Rectal smooth muscle tissue (tissue), 1 donor: ENCODE measurements at regions not wholly inside any gene's neighbourhood (a gene's known extent, or its start where the extent isn't known, plus 50 kb on each side); places are given as distances from the start of the nearest gene placed in this dataset.
"Not testable (repeated sequence)": the region's sequence is repeated elsewhere in the genome, so short reads cannot be mapped to it uniquely, and the experiment has no call there.

ENCODE experiments used
- H3K27ac ChIP-seq: one replicate; pipeline ENCODE4 v1.7.0; 2013; ENCODE audit warnings: low read depth, low read length, inconsistent platforms
- H3K27me3 ChIP-seq: one replicate; pipeline ENCODE4 v1.7.0; 2013; ENCODE audit warnings: low read length; ENCODE audit not compliant: control insufficient read depth, insufficient read depth
- H3K36me3 ChIP-seq: one replicate; pipeline ENCODE4 v1.7.0; 2013; ENCODE audit warnings: low read length; ENCODE audit not compliant: control insufficient read depth, insufficient read depth
- H3K4me1 ChIP-seq: one replicate; pipeline ENCODE4 v1.7.0; 2013; ENCODE audit warnings: low read length; ENCODE audit not compliant: control insufficient read depth, insufficient read depth
- H3K4me3 ChIP-seq: one replicate; pipeline ENCODE4 v1.7.0; 2013; ENCODE audit warnings: low read length
- H3K9ac ChIP-seq: one replicate; pipeline ENCODE4 v1.7.0; 2013; ENCODE audit warnings: low read length

DNA sequence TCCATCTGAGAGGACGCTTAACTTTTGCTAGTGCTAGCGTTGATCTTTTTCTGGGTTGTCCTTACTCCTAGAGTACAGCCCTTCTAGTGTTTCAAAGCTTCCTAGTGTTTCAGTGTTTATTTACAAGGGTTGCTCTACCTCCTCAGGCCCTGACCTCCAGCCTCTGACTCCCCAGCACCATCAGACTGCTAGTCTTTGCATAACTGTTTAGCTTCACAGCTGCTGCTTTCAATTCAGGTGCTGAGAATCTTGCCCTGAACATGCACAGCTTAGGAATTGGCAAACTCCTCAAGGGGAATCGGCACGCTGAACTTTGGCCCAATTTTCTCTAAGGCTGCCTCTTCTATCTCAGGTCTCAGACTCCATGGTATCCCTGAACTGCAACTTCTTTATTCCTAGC lies 52.9 kb downstream of the OR52B4 start:
- H3K27me3 ChIP-seq, H3K4me1 ChIP-seq, H3K4me3 ChIP-seq, H3K36me3 ChIP-seq, H3K27ac ChIP-seq, H3K9ac ChIP-seq: not testable (repeated sequence)

DNA sequence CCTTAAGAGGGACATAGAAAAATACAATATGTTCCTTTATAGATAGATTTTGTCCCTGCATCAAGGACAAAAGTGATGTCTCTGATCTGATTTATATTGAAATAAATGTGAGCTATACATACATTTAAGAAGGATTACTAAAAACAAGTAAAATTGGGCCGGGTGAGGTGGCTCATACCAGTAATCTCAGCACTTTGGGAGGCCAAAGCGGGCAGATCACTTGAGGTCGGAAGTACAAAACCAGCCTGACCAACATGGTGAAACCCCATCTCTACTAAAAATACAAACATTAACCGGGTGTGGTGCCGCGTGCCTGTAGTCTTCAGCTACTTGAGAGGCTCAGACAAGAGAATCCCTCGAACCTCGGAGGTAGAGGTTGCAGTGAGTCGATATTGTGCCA lies 91.0 kb downstream of the OR52B4 start:
- H3K27me3 ChIP-seq, H3K36me3 ChIP-seq, H3K9ac ChIP-seq, H3K4me1 ChIP-seq, H3K4me3 ChIP-seq, H3K27ac ChIP-seq: not testable (repeated sequence)

DNA sequence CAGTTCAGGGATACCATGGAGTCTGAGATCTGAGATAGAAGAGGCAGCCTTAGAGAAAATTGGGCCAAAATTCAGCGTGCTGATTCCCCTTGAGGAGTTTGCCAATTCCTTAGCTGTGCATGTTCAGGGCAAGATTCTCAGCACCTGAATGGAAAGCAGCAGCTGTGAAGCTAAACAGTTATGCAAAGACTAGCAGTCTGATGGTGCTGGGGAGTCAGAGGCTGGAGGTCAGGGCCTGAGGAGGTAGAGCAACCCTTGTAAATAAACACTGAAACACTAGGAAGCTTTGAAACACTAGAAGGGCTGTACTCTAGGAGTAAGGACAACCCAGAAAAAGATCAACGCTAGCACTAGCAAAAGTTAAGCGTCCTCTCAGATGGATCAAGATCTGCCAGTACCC lies 117.1 kb downstream of the OR52B4 start:
- not testable (repeated sequence) for H3K4me1 ChIP-seq, H3K4me3 ChIP-seq, H3K36me3 ChIP-seq, H3K27ac ChIP-seq, H3K9ac ChIP-seq, H3K27me3 ChIP-seq

GRCh38 chr11:4249475-4249874 lies 118.7 kb downstream of the OR52B4 start:
- not testable (repeated sequence) for H3K36me3 ChIP-seq, H3K4me3 ChIP-seq, H3K27ac ChIP-seq, H3K4me1 ChIP-seq, H3K9ac ChIP-seq, H3K27me3 ChIP-seq

DNA sequence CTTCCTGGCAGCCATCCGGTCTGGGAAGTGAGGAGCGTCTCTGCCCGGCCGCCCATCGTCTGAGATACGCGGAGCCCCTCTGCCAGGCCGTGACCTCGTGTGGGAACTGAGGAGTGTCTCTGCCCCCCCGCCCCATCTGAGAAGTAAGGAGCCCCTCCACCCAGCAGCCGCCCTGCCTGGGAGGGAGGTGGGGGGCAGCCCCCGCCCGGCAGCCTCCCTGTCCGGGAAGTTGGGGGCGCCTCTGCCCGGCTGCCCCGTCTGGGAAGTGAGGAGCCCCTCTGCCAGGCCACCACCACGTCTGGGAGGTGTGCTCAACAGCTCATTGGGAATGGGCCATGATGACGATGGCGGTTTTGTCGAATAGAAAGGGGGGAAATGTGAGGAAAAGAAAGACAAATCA lies 130.4 kb downstream of the OR52B4 start:
- H3K4me1 ChIP-seq, H3K36me3 ChIP-seq, H3K9ac ChIP-seq, H3K4me3 ChIP-seq, H3K27ac ChIP-seq, H3K27me3 ChIP-seq: not testable (repeated sequence)

GRCh38 chr11:4218857-4219256 lies 124.3 kb downstream of the RRM1 start:
- H3K36me3 ChIP-seq, H3K4me3 ChIP-seq, H3K4me1 ChIP-seq, H3K9ac ChIP-seq, H3K27me3 ChIP-seq, H3K27ac ChIP-seq: not testable (repeated sequence)

DNA sequence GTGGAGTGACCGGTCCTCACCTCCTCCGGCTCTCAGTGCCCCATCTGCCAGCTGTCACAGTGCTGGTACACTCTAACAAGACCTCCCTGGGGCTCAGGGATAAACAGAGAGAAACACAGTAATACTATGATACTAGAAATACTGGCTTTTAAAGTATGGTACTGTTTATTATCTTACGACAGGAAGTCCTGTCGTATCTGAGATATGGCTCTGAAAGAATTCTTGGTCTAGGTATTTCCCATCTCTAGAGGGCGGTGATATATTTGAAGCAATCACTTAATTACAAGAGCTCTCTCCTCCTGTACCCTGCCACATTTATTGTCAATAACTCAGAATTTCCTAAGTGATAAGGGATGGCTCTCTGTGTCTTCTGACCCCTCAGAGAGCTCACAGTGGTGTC lies 119.1 kb downstream of the RRM1 start:
- no peaks in the 10 kb centered on the region for H3K4me1 ChIP-seq

GRCh38 chr11:4211991-4212390 lies 117.4 kb downstream of the RRM1 start:
- no peaks in the 10 kb centered on the region for H3K4me1 ChIP-seq
- no peak overlapping the region for H3K9ac ChIP-seq
- H3K27me3 ChIP-seq = no peaks in the 10 kb centered on the region
- H3K4me3 ChIP-seq = no peak overlapping the region
- no peak overlapping the region for H3K27ac ChIP-seq
- no peaks in the 10 kb centered on the region for H3K36me3 ChIP-seq

More for the DNA sequence above, 119.1 kb downstream of the RRM1 start:
- Histone ChIP-seq H3K9ac (no peak overlapping the region), H3K27ac (no peak overlapping the region), H3K4me3 (no peak overlapping the region), H3K27me3 (no peaks in the 10 kb centered on the region), H3K36me3 (no peaks in the 10 kb centered on the region)

DNA sequence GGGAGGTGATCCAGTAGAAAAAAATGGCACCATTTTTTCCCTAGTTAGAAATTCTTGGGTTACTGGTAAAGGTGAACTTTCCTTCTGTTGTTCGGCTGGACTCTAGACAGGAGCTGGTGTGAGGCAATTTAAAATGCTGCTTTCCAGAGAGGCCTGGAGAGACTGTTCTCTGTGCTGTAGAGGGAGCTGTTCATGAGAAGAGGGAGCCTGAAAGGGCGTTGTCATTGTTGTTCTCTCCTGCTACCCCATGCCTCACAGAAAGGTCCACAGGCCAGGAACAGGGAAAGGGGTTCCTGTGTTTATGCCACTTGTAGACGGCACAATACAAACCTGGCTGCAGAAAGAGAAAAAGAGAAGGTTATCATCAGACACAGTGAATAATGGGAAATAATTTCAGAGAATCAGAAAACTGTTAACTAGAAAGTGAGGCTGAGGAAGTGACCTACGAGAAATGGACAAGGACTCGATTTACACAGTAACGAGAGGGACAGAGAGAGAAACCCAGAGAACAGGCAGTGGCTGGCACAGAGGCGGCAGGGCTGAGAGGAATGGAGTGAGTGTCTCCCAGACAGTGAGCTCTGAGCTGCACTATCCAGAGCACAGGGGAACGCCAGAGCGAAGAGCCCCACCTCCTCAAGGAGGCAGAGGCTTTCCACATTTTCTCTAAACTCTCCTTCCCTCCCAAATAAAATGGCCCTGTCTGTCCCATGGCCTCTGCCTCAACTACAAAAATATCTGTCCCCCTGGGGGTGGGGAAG lies 109.2 kb downstream of the RRM1 start:
- H3K4me3 ChIP-seq = no peak overlapping the region
- H3K36me3 ChIP-seq = no peaks in the 10 kb centered on the region
- H3K9ac ChIP-seq = no peak overlapping the region
- no peaks in the 10 kb centered on the region for H3K4me1 ChIP-seq
- no peaks in the 10 kb centered on the region for H3K27me3 ChIP-seq
- no peak overlapping the region for H3K27ac ChIP-seq

GRCh38 chr11:4202749-4203148 lies 108.2 kb downstream of the RRM1 start:
- H3K4me3 ChIP-seq = no peak overlapping the region
- no peaks in the 10 kb centered on the region for H3K4me1 ChIP-seq
- no peaks in the 10 kb centered on the region for H3K27me3 ChIP-seq
- no peaks in the 10 kb centered on the region for H3K36me3 ChIP-seq
- no peak overlapping the region for H3K27ac ChIP-seq
- no peak overlapping the region for H3K9ac ChIP-seq

- Histone ChIP-seq H3K4me1 (no peaks in the 10 kb centered on the region), H3K9ac (no peak overlapping the region), H3K27ac (no peak overlapping the region), H3K36me3 (no peaks in the 10 kb centered on the region), H3K27me3 (no peaks in the 10 kb centered on the region), H3K4me3 (no peak overlapping the region)
Measured at GRCh38 chr11:4197112-4197511, 102.5 kb downstream of the RRM1 start.

DNA sequence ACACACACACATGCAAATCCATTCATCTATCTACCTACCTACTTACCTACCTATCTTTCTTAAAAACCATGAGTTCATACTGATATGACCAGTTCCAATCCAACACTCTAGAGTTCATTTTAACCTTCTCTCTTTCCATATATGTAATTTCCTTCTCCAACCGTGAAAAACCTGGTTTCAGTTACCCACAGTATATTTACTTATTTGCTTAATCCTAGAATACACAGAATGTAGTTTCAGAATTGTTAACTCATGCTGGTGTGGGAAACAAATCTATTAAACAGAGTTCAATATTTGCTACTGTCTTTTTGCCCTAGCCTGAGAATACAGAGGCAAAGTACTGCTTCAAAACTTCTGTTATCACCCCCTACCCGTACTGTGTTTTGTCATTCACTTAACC lies 101.3 kb downstream of the RRM1 start:
- no peaks in the 10 kb centered on the region for H3K4me1 ChIP-seq
- H3K27me3 ChIP-seq = no peaks in the 10 kb centered on the region
- no peak overlapping the region for H3K4me3 ChIP-seq
- no peak overlapping the region for H3K9ac ChIP-seq
- H3K36me3 ChIP-seq = no peaks in the 10 kb centered on the region
- H3K27ac ChIP-seq = no peak overlapping the region

DNA sequence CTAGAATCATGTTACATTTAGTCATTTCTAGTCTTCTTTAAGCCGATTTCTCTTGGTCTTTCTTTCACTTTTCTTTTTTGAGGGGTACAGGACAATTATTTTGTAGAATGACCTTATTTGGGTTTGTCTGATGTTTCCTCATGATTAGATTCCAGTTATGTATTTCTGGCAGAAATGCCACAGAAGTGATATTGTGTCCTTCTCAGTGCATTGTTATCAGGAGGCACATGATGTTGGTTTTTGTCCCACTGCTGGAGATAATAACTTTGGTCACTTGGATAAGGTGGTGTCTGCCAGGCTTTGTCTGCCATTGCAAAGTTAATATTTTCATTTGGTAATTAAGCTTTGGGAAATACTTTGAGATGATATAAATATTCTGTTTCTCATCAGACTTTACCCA lies 100.3 kb downstream of the RRM1 start:
- Histone ChIP-seq H3K9ac (no peak overlapping the region), H3K36me3 (no peaks in the 10 kb centered on the region), H3K27ac (no peak overlapping the region), H3K27me3 (no peaks in the 10 kb centered on the region), H3K4me1 (peaks cover 4% of the 10 kb centered on the region), H3K4me3 (no peak overlapping the region)
